Naive thymus-derived CD8-positive, alpha-beta T cell (primary cell): ENCODE measurements at regions not wholly inside any gene's neighbourhood (a gene's known extent, or its start where the extent isn't known, plus 50 kb on each side); places are given as distances from the start of the nearest gene placed in this dataset.
"Not testable (repeated sequence)": the region's sequence is repeated elsewhere in the genome, so short reads cannot be mapped to it uniquely, and the experiment has no call there.

Source experiments
- ATAC-seq, 2 donors: fragments of 150-1000 bp; cut with Tn5 transposase in 1 of 2; sonication (Bioruptor Pico), chemical (Tn5 transposase) in 1 of 2; 1 replicate in 1 of 2; 2 replicates in 1 of 2; pipeline ENCODE4 v1.10.0; 2021; ENCODE audit warnings: mild to moderate bottlenecking in 2 of 2, moderate library complexity in 2 of 2
- POLR2A ChIA-PET: fragments of 350-600 bp; sonication (Branson Sonifier 250); formaldehyde crosslinking; loops from one replicate; lab custom pipeline; 2021; ENCODE audit warnings: antibody characterized with exemption; lab: Charles Lee
- DNase-seq, 10 donors: peaks; one replicate each; pipeline versions ENCODE4 v3.0.0 to v3.0.0-alpha.2; 2020 to 2022
- H3K27ac Mint-ChIP-seq, 10 donors: one replicate each; pipeline ENCODE4 v1.8.0; 2020 to 2022; ENCODE audit warnings: mild to moderate bottlenecking in 10 of 10, mixed read lengths in 10 of 10, moderate library complexity in 4 of 10, inconsistent platforms in 1 of 10
- H3K27me3 Mint-ChIP-seq, 5 donors: one replicate each; pipeline ENCODE4 v1.8.0; 2021 to 2022; ENCODE audit warnings: mixed read lengths in 5 of 5
- H3K36me3 Mint-ChIP-seq, 3 donors: one replicate each; pipeline ENCODE4 v1.8.0; 2020 to 2022; ENCODE audit warnings: mixed read lengths in 3 of 3, mild to moderate bottlenecking in 2 of 3, inconsistent platforms in 1 of 3
- H3K4me1 Mint-ChIP-seq, 4 donors: one replicate each; pipeline ENCODE4 v1.8.0; 2021 to 2022; ENCODE audit warnings: mixed read lengths in 4 of 4
- H3K4me3 Mint-ChIP-seq, 10 donors: one replicate each; pipeline ENCODE4 v1.8.0; 2020 to 2022; ENCODE audit warnings: mild to moderate bottlenecking in 10 of 10, mixed read lengths in 10 of 10, moderate library complexity in 6 of 10, inconsistent platforms in 1 of 10
- H3K9me3 Mint-ChIP-seq, 9 donors: one replicate each; pipeline ENCODE4 v1.8.0; 2020 to 2022; ENCODE audit warnings: mixed read lengths in 9 of 9, mild to moderate bottlenecking in 3 of 9, inconsistent platforms in 1 of 9, moderate library complexity in 1 of 9

GRCh38 chr18:25557011-25557410, 205.0 kb upstream of the ZNF521 start:
- Mint-ChIP-seq H3K27ac (no peak overlapping the region), H3K4me1 (no peaks in the 10 kb centered on the region), H3K9me3 (no peaks in the 10 kb centered on the region), H3K27me3 (peaks cover 0 to 4% (median 0%) of the 10 kb centered on the region in 5 donors), H3K4me3 (no peak overlapping the region), H3K36me3 (no peaks in the 10 kb centered on the region)
- POLR2A ChIA-PET = no interaction called here
- no peak for ATAC-seq
- no peak for DNase-seq

GRCh38 chr18:25553631-25554263, 201.8 kb upstream of the ZNF521 start:
- no peak overlapping the region for H3K4me3 Mint-ChIP-seq
- no peaks in the 10 kb centered on the region for H3K4me1 Mint-ChIP-seq
- ATAC-seq (no peak), DNase-seq (no peak)
- POLR2A ChIA-PET = no interaction called here
- no peaks in the 10 kb centered on the region for H3K27me3 Mint-ChIP-seq
- peaks cover 0 to 4% (median 0%) of the 10 kb centered on the region in 9 donors for H3K9me3 Mint-ChIP-seq
- no peaks in the 10 kb centered on the region for H3K36me3 Mint-ChIP-seq
- H3K27ac Mint-ChIP-seq = no peak overlapping the region

- POLR2A ChIA-PET = no interaction called here
- DNase-seq (no peak), ATAC-seq (no peak)
- H3K36me3 Mint-ChIP-seq = peaks cover 0 to 9% (median 0%) of the 10 kb centered on the region in 3 donors
- H3K9me3 Mint-ChIP-seq = peaks cover 3 to 23% (median 14%) of the 10 kb centered on the region in 9 donors
- H3K4me1 Mint-ChIP-seq = no peaks in the 10 kb centered on the region
- no peak overlapping the region for H3K27ac Mint-ChIP-seq
- H3K4me3 Mint-ChIP-seq = no peak overlapping the region
- peaks cover 0 to 7% (median 0%) of the 10 kb centered on the region in 5 donors for H3K27me3 Mint-ChIP-seq
These were observed 192.8 kb upstream of the ZNF521 start for GRCh38 chr18:25544546-25545287.

GRCh38 chr18:25538175-25538922, 186.4 kb upstream of the ZNF521 start:
- H3K4me1 Mint-ChIP-seq = no peaks in the 10 kb centered on the region

GRCh38 chr18:25535495-25535894, 183.5 kb upstream of the ZNF521 start:
- Mint-ChIP-seq H3K9me3 (peaks cover 0 to 17% (median 0%) of the 10 kb centered on the region in 9 donors), H3K4me3 (no peak overlapping the region), H3K27me3 (peaks cover 0 to 5% (median 0%) of the 10 kb centered on the region in 5 donors), H3K27ac (no peak overlapping the region), H3K36me3 (no peaks in the 10 kb centered on the region), H3K4me1 (no peaks in the 10 kb centered on the region)
- POLR2A ChIA-PET = no interaction called here
- ATAC-seq (no peak), DNase-seq (no peak)

More at GRCh38 chr18:25538175-25538922, 186.4 kb upstream of the ZNF521 start:
- no peak for DNase-seq
- peaks cover 0 to 5% (median 0%) of the 10 kb centered on the region in 5 donors for H3K27me3 Mint-ChIP-seq
- peaks cover 0 to 7% (median 0%) of the 10 kb centered on the region in 9 donors for H3K9me3 Mint-ChIP-seq
- no peak overlapping the region for H3K4me3 Mint-ChIP-seq
- no peaks in the 10 kb centered on the region for H3K36me3 Mint-ChIP-seq
- ATAC-seq = no peak
- no peak overlapping the region for H3K27ac Mint-ChIP-seq
- POLR2A ChIA-PET = no interaction called here

- Mint-ChIP-seq H3K9me3 (peaks cover 0 to 17% (median 0%) of the 10 kb centered on the region in 9 donors), H3K4me3 (no peak overlapping the region), H3K27ac (no peak overlapping the region), H3K36me3 (no peaks in the 10 kb centered on the region), H3K27me3 (peaks cover 0 to 5% (median 0%) of the 10 kb centered on the region in 5 donors), H3K4me1 (no peaks in the 10 kb centered on the region)
- DNase-seq = no peak
- ATAC-seq = no peak
- POLR2A ChIA-PET = no interaction called here
These were observed 182.4 kb upstream of the ZNF521 start for GRCh38 chr18:25534401-25534800.

- Mint-ChIP-seq H3K27me3 (peaks cover 0 to 7% (median under 1%) of the 10 kb centered on the region in 5 donors), H3K36me3 (no peaks in the 10 kb centered on the region), H3K4me1 (no peaks in the 10 kb centered on the region), H3K27ac (no peak overlapping the region), H3K4me3 (no peak overlapping the region), H3K9me3 (peaks cover 0 to 17% (median 0%) of the 10 kb centered on the region in 9 donors)
- ATAC-seq = no peak
- POLR2A ChIA-PET = no interaction called here
- DNase-seq = no peak
These were observed 181.3 kb upstream of the ZNF521 start for GRCh38 chr18:25533218-25533617.

GRCh38 chr18:25531207-25531606, 179.2 kb upstream of the ZNF521 start:
- Mint-ChIP-seq H3K27me3 (peaks cover 0 to 9% (median 0%) of the 10 kb centered on the region in 5 donors), H3K4me1 (peaks cover 0 to under 1% (median 0%) of the 10 kb centered on the region in 4 donors), H3K9me3 (peaks cover 0 to 17% (median 1%) of the 10 kb centered on the region in 9 donors), H3K27ac (no peak overlapping the region), H3K36me3 (no peaks in the 10 kb centered on the region), H3K4me3 (no peak overlapping the region)
- POLR2A ChIA-PET = no interaction called here
- DNase-seq = no peak
- no peak for ATAC-seq

GRCh38 chr18:25525789-25526188, 173.8 kb upstream of the ZNF521 start:
- H3K9me3 Mint-ChIP-seq, H3K27me3 Mint-ChIP-seq, H3K27ac Mint-ChIP-seq, H3K4me3 Mint-ChIP-seq, DNase-seq, H3K36me3 Mint-ChIP-seq, POLR2A ChIA-PET, H3K4me1 Mint-ChIP-seq, ATAC-seq: not testable (repeated sequence)

GRCh38 chr18:25518716-25519053, 166.7 kb upstream of the ZNF521 start:
- Mint-ChIP-seq H3K36me3 (peaks cover 0 to 2% (median 0%) of the 10 kb centered on the region in 3 donors), H3K4me1 (peaks cover 0 to 20% (median 0%) of the 10 kb centered on the region in 4 donors), H3K4me3 (no peak overlapping the region), H3K27ac (peak overlapping the region in 1 of 10 donors; percentile 57), H3K27me3 (peaks cover 0 to 2% (median 0%) of the 10 kb centered on the region in 5 donors), H3K9me3 (peaks cover 0 to 3% (median 0%) of the 10 kb centered on the region in 9 donors)
- POLR2A ChIA-PET = no interaction called here
- DNase-seq (no peak), ATAC-seq (no peak)

GRCh38 chr18:25517881-25518715, 166.1 kb upstream of the ZNF521 start:
- peaks cover 0 to 20% (median 0%) of the 10 kb centered on the region in 4 donors for H3K4me1 Mint-ChIP-seq
- POLR2A ChIA-PET = no interaction called here
- ATAC-seq = no peak

More at GRCh38 chr18:25517881-25518715, 166.1 kb upstream of the ZNF521 start:
- peaks cover 0 to 3% (median 0%) of the 10 kb centered on the region in 9 donors for H3K9me3 Mint-ChIP-seq
- peaks cover 0 to 3% (median 0%) of the 10 kb centered on the region in 5 donors for H3K27me3 Mint-ChIP-seq
- peaks cover 0 to 4% (median 0%) of the 10 kb centered on the region in 3 donors for H3K36me3 Mint-ChIP-seq
- H3K4me3 Mint-ChIP-seq = no peak overlapping the region
- no peak for DNase-seq
- peak overlapping the region in 1 of 10 donors; percentile 57 for H3K27ac Mint-ChIP-seq
